ENCODE measurements at regions not wholly inside any gene's neighbourhood (a gene's known extent, or its start where the extent isn't known, plus 50 kb on each side); places are given as distances from the start of the nearest gene placed in this dataset.

GRCh38 chr10:3978761-3979160 lies 193.8 kb upstream of the KLF6 start:
- Histone ChIP-seq H3K4me1 (no peaks in the 10 kb centered on the region), H3K36me3 (no peaks in the 10 kb centered on the region), H3K27me3 (no peaks in the 10 kb centered on the region), H3K9me3 (no peaks in the 10 kb centered on the region), H3K27ac (no peak overlapping the region), H3K4me3 (replicated peaks in 1 of 3) (no peak overlapping the region)
- TF ChIP-seq CTCF (IDR thresholded peaks at IDR 0.05) (no peak), POLR2A (IDR thresholded peaks at IDR 0.05) (no peak)
- intact Hi-C loops (cut with DNase I), result no loop called here
- DNase-seq, result no peak
- WGBS, 2 donors, result 91 to 94% methylated on average over 4 of the region's 4 CpGs

DNA sequence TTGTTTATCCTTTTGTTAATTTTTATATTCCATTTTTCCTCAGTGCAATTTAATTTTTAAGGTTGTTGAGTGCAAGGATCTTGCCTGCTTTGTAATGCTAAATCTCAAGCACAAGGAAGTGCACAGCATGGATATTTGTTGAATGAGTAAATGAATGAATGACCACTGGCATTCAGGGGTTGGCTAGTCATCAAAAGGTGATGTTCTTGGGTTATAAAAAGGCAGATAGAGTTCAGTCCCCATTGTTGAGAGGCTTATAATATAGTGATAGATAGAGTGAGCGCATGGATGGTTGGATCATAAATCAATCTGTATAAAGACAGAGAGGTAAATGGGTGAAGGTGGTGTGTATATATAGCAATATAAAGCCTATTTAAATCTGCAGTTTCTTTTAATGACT lies 193.2 kb upstream of the KLF6 start:
- intact Hi-C loops (cut with DNase I), result no loop called here
- WGBS, 2 donors, result 97 to 98% methylated on average over 1 of the region's 1 CpG
- no peak for TF ChIP-seq CTCF (IDR thresholded peaks at IDR 0.05)
- TF ChIP-seq POLR2A (IDR thresholded peaks at IDR 0.05), result no peak
- H3K27me3 ChIP-seq, result no peaks in the 10 kb centered on the region
- no peaks in the 10 kb centered on the region for H3K4me1 ChIP-seq
- no peak overlapping the region for H3K4me3 ChIP-seq (replicated peaks in 1 of 3)
- H3K36me3 ChIP-seq, result no peaks in the 10 kb centered on the region
- H3K27ac ChIP-seq, result no peak overlapping the region
- H3K9me3 ChIP-seq, result no peaks in the 10 kb centered on the region
- DNase-seq, result no peak

GRCh38 chr10:3977761-3978160 lies 192.8 kb upstream of the KLF6 start:
- intact Hi-C loops (cut with DNase I), result no loop called here
- TF ChIP-seq CTCF (IDR thresholded peaks at IDR 0.05) (no peak), POLR2A (IDR thresholded peaks at IDR 0.05) (no peak)
- no peaks in the 10 kb centered on the region for H3K9me3 ChIP-seq
- no peak overlapping the region for H3K4me3 ChIP-seq (replicated peaks in 1 of 3)
- no peak overlapping the region for H3K27ac ChIP-seq
- no peaks in the 10 kb centered on the region for H3K27me3 ChIP-seq
- no peak for DNase-seq
- WGBS, 2 donors, result 86 to 91% methylated on average over 6 of the region's 6 CpGs
- no peaks in the 10 kb centered on the region for H3K4me1 ChIP-seq
- H3K36me3 ChIP-seq, result no peaks in the 10 kb centered on the region

GRCh38 chr10:3976718-3977117 lies 191.7 kb upstream of the KLF6 start:
- no peak for DNase-seq
- Histone ChIP-seq H3K27me3 (no peaks in the 10 kb centered on the region), H3K36me3 (no peaks in the 10 kb centered on the region), H3K9me3 (no peaks in the 10 kb centered on the region), H3K4me3 (replicated peaks in 1 of 3) (no peak overlapping the region), H3K4me1 (no peaks in the 10 kb centered on the region), H3K27ac (no peak overlapping the region)
- intact Hi-C loops (cut with DNase I), result no loop called here
- TF ChIP-seq POLR2A (IDR thresholded peaks at IDR 0.05) (no peak), CTCF (IDR thresholded peaks at IDR 0.05) (no peak)
- WGBS, 2 donors, result 95 to 98% methylated on average over 1 of the region's 1 CpG

DNA sequence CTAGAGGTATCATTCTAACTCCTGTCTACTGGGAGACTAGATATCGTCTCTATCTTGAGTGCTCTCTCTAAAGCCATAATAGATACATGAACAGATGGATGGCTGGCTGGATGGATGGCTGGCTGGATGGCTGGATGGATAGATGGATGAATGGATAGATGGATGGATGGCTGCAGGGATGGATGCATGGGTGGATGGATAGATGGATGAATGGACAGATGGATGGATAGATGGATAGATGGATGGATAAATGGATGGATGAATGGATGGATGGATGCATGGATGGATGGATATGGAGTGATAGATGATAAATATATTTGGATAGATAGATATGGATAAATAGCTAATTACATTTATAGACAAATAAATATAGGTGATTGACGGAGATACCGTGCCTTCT lies 191.2 kb upstream of the KLF6 start:
- Histone ChIP-seq H3K27me3 (no peaks in the 10 kb centered on the region), H3K4me1 (no peaks in the 10 kb centered on the region), H3K27ac (no peak overlapping the region), H3K4me3 (replicated peaks in 1 of 3) (no peak overlapping the region), H3K36me3 (no peaks in the 10 kb centered on the region), H3K9me3 (no peaks in the 10 kb centered on the region)
- 81% methylated on average over 3 of the region's 3 CpGs for WGBS, 2 donors
- intact Hi-C loops (cut with DNase I), result no loop called here
- no peak for TF ChIP-seq CTCF (IDR thresholded peaks at IDR 0.05)
- TF ChIP-seq POLR2A (IDR thresholded peaks at IDR 0.05), result no peak
- DNase-seq, result no peak

Measured in thyroid gland (tissue), 4 donors.